ENCODE measurements at regions not wholly inside any gene's neighbourhood (a gene's known extent, or its start where the extent isn't known, plus 50 kb on each side); places are given as distances from the start of the nearest gene placed in this dataset.
A peak's percentile ranks its signal among the peaks of the same experiment; 100 is the strongest.

- TF ChIP-seq SAP30 (IDR thresholded peaks at IDR 0.05; ENCODE audit: insufficient read depth, insufficient replicate concordance, low read length) (no peak), CTCF (IDR thresholded peaks at IDR 0.05; ENCODE audit: control extremely low read depth in 1 of 3, insufficient read depth in 1 of 3, low read depth in 1 of 3, low read length in 3 of 3) (peak; percentile 68 to 87 (median 75)), CBX8 (IDR thresholded peaks at IDR 0.05; ENCODE audit: borderline replicate concordance, low read depth, low read length) (no peak), RXRA (IDR thresholded peaks at IDR 0.05; ENCODE audit: insufficient read depth, low read depth, low read length) (no peak), BRCA1 (IDR thresholded peaks at IDR 0.05; ENCODE audit: low read depth, low read length) (no peak), CEBPB (IDR thresholded peaks at IDR 0.05; ENCODE audit: low read depth, low read length) (0 out of 2 replicates have a peak, but pooled peaks have one; percentile 15)
Observed at GRCh38 chr1:17922833-17923232, 167.7 kb downstream of the ACTL8 start (continued).
